Esophagus muscularis mucosa (tissue), 4 donors: ENCODE measurements at regions not wholly inside any gene's neighbourhood (a gene's known extent, or its start where the extent isn't known, plus 50 kb on each side); places are given as distances from the start of the nearest gene placed in this dataset.

ENCODE experiments used
- DNase-seq: peaks from one replicate; pipeline ENCODE4 v3.0.0-alpha.2; 2017; ENCODE audit errors: extremely low spot score
- H3K27ac ChIP-seq, 4 donors: fragments of 200-600 bp; sonication (generic); replicated peaks in 1 of 4; 1 replicate in 3 of 4; 2 replicates in 1 of 4; pipeline ENCODE4 v1.5.1; 2016 to 2019; ENCODE audit warnings: mild to moderate bottlenecking in 1 of 4
- H3K27me3 ChIP-seq, 4 donors: fragments of 200-600 bp; sonication (generic); one replicate each; pipeline versions ENCODE4 v1.5.1 to v1.6.0; 2016 to 2019
- H3K36me3 ChIP-seq, 4 donors: fragments of 200-600 bp; sonication (generic); one replicate each; pipeline ENCODE4 v1.5.1; 2016 to 2019
- H3K4me1 ChIP-seq, 4 donors: fragments of 200-600 bp; sonication (generic); one replicate each; pipeline ENCODE4 v1.5.1; 2016 to 2019
- H3K4me3 ChIP-seq, 4 donors: fragments of 200-600 bp; sonication (generic); 1 replicate in 2 of 4; 2 replicates in 2 of 4; pipeline ENCODE4 v1.5.1; 2016 to 2019; ENCODE audit warnings: mild to moderate bottlenecking in 4 of 4, moderate library complexity in 1 of 4
- H3K9me3 ChIP-seq, 4 donors: fragments of 200-600 bp; sonication (generic); 1 replicate in 3 of 4; 2 replicates in 1 of 4; pipeline ENCODE4 v1.5.1; 2016 to 2019
- CTCF ChIP-seq, 3 experiments: fragments of 200-600 bp in 2 of 3; fragments of 450-650 bp in 1 of 3; sonication (generic) in 2 of 3; IDR thresholded peaks; one replicate each; pipeline ENCODE4 v1.5.1; 2017 to 2019; ENCODE audit warnings: antibody characterized with exemption in 3 of 3, mild to moderate bottlenecking in 2 of 3, moderate library complexity in 1 of 3
- EP300 ChIP-seq: sonication (generic); formaldehyde crosslinking; IDR thresholded peaks from one replicate; pipeline ENCODE4 v1.6.1; 2017; ENCODE audit warnings: antibody characterized with exemption
- POLR2A ChIP-seq: fragments of 450-650 bp; IDR thresholded peaks from one replicate; pipeline ENCODE4 v1.6.1; 2017; ENCODE audit warnings: antibody characterized with exemption, moderate library complexity, mild to moderate bottlenecking, low read depth
- POLR2AphosphoS5 ChIP-seq, 2 donors: sonication (generic); formaldehyde crosslinking; IDR thresholded peaks; one replicate each; pipeline ENCODE4 v1.6.1; 2017; ENCODE audit warnings: antibody characterized with exemption in 2 of 2
- WGBS: methylation state at CpG from one replicate; pipeline ENCODE4 v1.1.5; 2018; 5-methylcytosine and 5-hydroxymethylcytosine counted together
- intact Hi-C: fragments of 100-400 bp; cut with DNase I; formaldehyde crosslinking; loops from one replicate; pipeline ENCODE4 v1.15.1; 2023

- 53% methylated on average over 4 of the region's 4 CpGs for WGBS
- Histone ChIP-seq H3K4me1 (no peaks in the 10 kb centered on the region), H3K36me3 (no peaks in the 10 kb centered on the region), H3K27me3 (no peaks in the 10 kb centered on the region), H3K9me3 (no peaks in the 10 kb centered on the region), H3K27ac (no peak overlapping the region), H3K4me3 (no peak overlapping the region)
- TF ChIP-seq POLR2AphosphoS5 (IDR thresholded peaks at IDR 0.05) (no peak), EP300 (no peak), CTCF (IDR thresholded peaks at IDR 0.05) (no peak), POLR2A (no peak)
- intact Hi-C loops = no loop called here
- no peak for DNase-seq
Measured at GRCh38 chr1:60171801-60172200, 98.2 kb upstream of the C1orf87 start.

GRCh38 chr1:60170709-60171108, 97.1 kb upstream of the C1orf87 start:
- TF ChIP-seq CTCF (IDR thresholded peaks at IDR 0.05) = no peak
- no peak for TF ChIP-seq POLR2AphosphoS5 (IDR thresholded peaks at IDR 0.05)
- TF ChIP-seq EP300 = no peak
- no peak for TF ChIP-seq POLR2A
- intact Hi-C loops = no loop called here
- H3K4me3 ChIP-seq = no peak overlapping the region

GRCh38 chr1:60169206-60169605, 95.6 kb upstream of the C1orf87 start:
- DNase-seq = no peak
- Histone ChIP-seq H3K9me3 (no peaks in the 10 kb centered on the region), H3K36me3 (no peaks in the 10 kb centered on the region), H3K4me3 (no peak overlapping the region), H3K27me3 (no peaks in the 10 kb centered on the region), H3K4me1 (no peaks in the 10 kb centered on the region), H3K27ac (no peak overlapping the region)
- TF ChIP-seq EP300 = no peak
- no peak for TF ChIP-seq POLR2AphosphoS5 (IDR thresholded peaks at IDR 0.05)
- no peak for TF ChIP-seq CTCF (IDR thresholded peaks at IDR 0.05)
- TF ChIP-seq POLR2A = no peak
- 85% methylated on average over 2 of the region's 2 CpGs for WGBS
- intact Hi-C loops = no loop called here

More at GRCh38 chr1:60170709-60171108, 97.1 kb upstream of the C1orf87 start:
- no peaks in the 10 kb centered on the region for H3K4me1 ChIP-seq
- no peak overlapping the region for H3K27ac ChIP-seq
- H3K36me3 ChIP-seq = no peaks in the 10 kb centered on the region
- H3K27me3 ChIP-seq = no peaks in the 10 kb centered on the region
- H3K9me3 ChIP-seq = no peaks in the 10 kb centered on the region
- no peak for DNase-seq

- Histone ChIP-seq H3K4me1 (no peaks in the 10 kb centered on the region), H3K27ac (no peak overlapping the region), H3K36me3 (no peaks in the 10 kb centered on the region), H3K4me3 (no peak overlapping the region), H3K27me3 (no peaks in the 10 kb centered on the region), H3K9me3 (no peaks in the 10 kb centered on the region)
- intact Hi-C loops = no loop called here
- no peak for DNase-seq
- TF ChIP-seq POLR2AphosphoS5 (IDR thresholded peaks at IDR 0.05) (no peak), POLR2A (no peak), EP300 (no peak), CTCF (IDR thresholded peaks at IDR 0.05) (no peak)
- 83% methylated on average over 2 of the region's 2 CpGs for WGBS
Measured at GRCh38 chr1:60162936-60163335, 89.4 kb upstream of the C1orf87 start.

- Histone ChIP-seq H3K4me3 (no peak overlapping the region), H3K9me3 (no peaks in the 10 kb centered on the region), H3K36me3 (no peaks in the 10 kb centered on the region), H3K27me3 (no peaks in the 10 kb centered on the region), H3K27ac (no peak overlapping the region), H3K4me1 (no peaks in the 10 kb centered on the region)
- no peak for TF ChIP-seq CTCF (IDR thresholded peaks at IDR 0.05)
- intact Hi-C loops = no loop called here
- WGBS = 86% methylated on average over 2 of the region's 2 CpGs
- DNase-seq = no peak
Measured at GRCh38 chr1:60160141-60160540, 86.6 kb upstream of the C1orf87 start.
